Prostate gland (tissue), 2 donors: ENCODE measurements at regions not wholly inside any gene's neighbourhood (a gene's known extent, or its start where the extent isn't known, plus 50 kb on each side); places are given as distances from the start of the nearest gene placed in this dataset.

Experiments
- CTCF ChIP-seq, 4 experiments: fragments of 200-600 bp in 2 of 4; fragments of 450-650 bp in 2 of 4; sonication (generic) in 2 of 4; IDR thresholded peaks; 1 replicate in 3 of 4; 2 replicates in 1 of 4; pipeline ENCODE4 v1.5.1; 2016 to 2019; ENCODE audit warnings: antibody characterized with exemption in 4 of 4, mild to moderate bottlenecking in 2 of 4, moderate library complexity in 2 of 4
- POLR2A ChIP-seq: fragments of 450-650 bp; IDR thresholded peaks from one replicate; pipeline ENCODE4 v1.6.1; 2016; ENCODE audit warnings: antibody characterized with exemption, mild to moderate bottlenecking

- TF ChIP-seq CTCF (IDR thresholded peaks at IDR 0.05) (no peak), POLR2A (no peak)
Measured at GRCh38 chr9:108443019-108443633, 412.7 kb downstream of the ACTL7B start.
